Astrocyte (in vitro differentiated cells and primary cell): ENCODE measurements at regions not wholly inside any gene's neighbourhood (a gene's known extent, or its start where the extent isn't known, plus 50 kb on each side); places are given as distances from the start of the nearest gene placed in this dataset.
"Not testable (repeated sequence)": the region's sequence is repeated elsewhere in the genome, so short reads cannot be mapped to it uniquely, and the experiment has no call there.

Experiments used
- DNase-seq: peaks from one replicate; pipeline ENCODE4 v3.0.0-alpha.2; 2010; ENCODE audit warnings: low read depth
- FAIRE-seq: peaks from 2 replicates; lab custom pipeline; 2011; peaks lifted over from hg19 to GRCh38; lab: Jason Lieb, UNC
- H2AFZ ChIP-seq: 2 replicates; pipeline ENCODE4 v1.6.0; 2012; ENCODE audit warnings: low read depth, low read length, inconsistent platforms
- H3K27ac ChIP-seq: 2 replicates; pipeline ENCODE4 v1.5.1; 2011; ENCODE audit warnings: low read depth, low read length, inconsistent platforms
- H3K27me3 ChIP-seq: 2 replicates; pipeline ENCODE4 v1.6.0; 2011; ENCODE audit warnings: low read length, inconsistent platforms; ENCODE audit not compliant: insufficient read depth
- H3K36me3 ChIP-seq: 2 replicates; pipeline ENCODE4 v1.5.1; 2011; ENCODE audit warnings: low read length, inconsistent platforms; ENCODE audit not compliant: insufficient read depth
- H3K4me1 ChIP-seq: 2 replicates; pipeline ENCODE4 v1.5.1; 2011; ENCODE audit warnings: low read length, inconsistent platforms; ENCODE audit not compliant: insufficient read depth
- H3K4me2 ChIP-seq: 2 replicates; pipeline ENCODE4 v1.6.0; 2012; ENCODE audit warnings: low read length, inconsistent platforms
- H3K4me3 ChIP-seq: 2 replicates; pipeline ENCODE4 v1.5.1; 2011; ENCODE audit warnings: low read depth, mild to moderate bottlenecking, low read length, inconsistent platforms; ENCODE audit not compliant: insufficient read depth
- H3K79me2 ChIP-seq: 2 replicates; pipeline ENCODE4 v1.6.0; 2012; ENCODE audit warnings: mild to moderate bottlenecking, low read length, inconsistent platforms; ENCODE audit not compliant: insufficient read depth
- H3K9ac ChIP-seq: 2 replicates; pipeline ENCODE4 v1.6.0; 2012; ENCODE audit warnings: mild to moderate bottlenecking, low read length, inconsistent platforms
- H3K9me3 ChIP-seq: 2 replicates; pipeline ENCODE4 v1.5.1; 2012; ENCODE audit warnings: low read depth, mild to moderate bottlenecking, low read length, inconsistent platforms; ENCODE audit not compliant: insufficient read depth
- H4K20me1 ChIP-seq: 2 replicates; pipeline ENCODE4 v1.6.0; 2012; ENCODE audit warnings: low read length, inconsistent platforms; ENCODE audit not compliant: insufficient read depth
- H3K27ac Mint-ChIP-seq: one replicate; pipeline ENCODE4 v1.8.0; 2021; ENCODE audit warnings: mild to moderate bottlenecking, mixed read lengths; ENCODE audit not compliant: unreplicated experiment
- H3K27me3 Mint-ChIP-seq: one replicate; pipeline ENCODE4 v1.8.0; 2021; ENCODE audit warnings: low read depth, mixed read lengths; ENCODE audit not compliant: unreplicated experiment
- H3K36me3 Mint-ChIP-seq: one replicate; pipeline ENCODE4 v1.8.0; 2021; ENCODE audit warnings: low read depth, mixed read lengths; ENCODE audit not compliant: unreplicated experiment
- H3K4me1 Mint-ChIP-seq: one replicate; pipeline ENCODE4 v1.8.0; 2021; ENCODE audit warnings: low read depth, mixed read lengths; ENCODE audit not compliant: unreplicated experiment
- H3K4me3 Mint-ChIP-seq: one replicate; pipeline ENCODE4 v1.8.0; 2021; ENCODE audit warnings: mild to moderate bottlenecking, moderate library complexity, mixed read lengths; ENCODE audit not compliant: unreplicated experiment
- H3K9me3 Mint-ChIP-seq: one replicate; pipeline ENCODE4 v1.8.0; 2021; ENCODE audit warnings: mild to moderate bottlenecking, mixed read lengths; ENCODE audit not compliant: unreplicated experiment
- CTCF ChIP-seq: IDR thresholded peaks from 2 replicates; pipeline ENCODE4 v1.5.1; 2011; ENCODE audit warnings: low read depth, mild to moderate bottlenecking, inconsistent platforms, low read length, moderate library complexity; ENCODE audit not compliant: insufficient read depth
- EZH2 ChIP-seq: IDR thresholded peaks from 2 replicates; pipeline ENCODE4 v1.6.1; 2012; ENCODE audit warnings: mild to moderate bottlenecking, low read length, inconsistent platforms; ENCODE audit not compliant: insufficient read depth

- H3K27ac Mint-ChIP-seq, result no peak overlapping the region
- Histone ChIP-seq H3K9ac (no peak overlapping the region), H3K27ac (no peak overlapping the region), H3K79me2 (no peaks in the 10 kb centered on the region), H3K9me3 (peaks cover 3% of the 10 kb centered on the region), H3K4me1 (no peaks in the 10 kb centered on the region), H3K27me3 (no peaks in the 10 kb centered on the region), H3K36me3 (no peaks in the 10 kb centered on the region), H2AFZ (no peak overlapping the region), H3K4me3 (no peak overlapping the region), H4K20me1 (no peaks in the 10 kb centered on the region), H3K4me2 (no peak overlapping the region)
- no peak for TF ChIP-seq CTCF
- TF ChIP-seq EZH2, result no peak
- no peak overlapping the region for H3K4me3 Mint-ChIP-seq
- peaks cover 6% of the 10 kb centered on the region for H3K27me3 Mint-ChIP-seq
- peaks cover 3% of the 10 kb centered on the region for H3K4me1 Mint-ChIP-seq
- H3K9me3 Mint-ChIP-seq, result peaks cover 10% of the 10 kb centered on the region
- FAIRE-seq (no peak), DNase-seq (no peak)
- H3K36me3 Mint-ChIP-seq, result peaks cover 3% of the 10 kb centered on the region
Observed at GRCh38 chr21:35801391-35801790, 258.9 kb downstream of the SETD4 start.

DNA sequence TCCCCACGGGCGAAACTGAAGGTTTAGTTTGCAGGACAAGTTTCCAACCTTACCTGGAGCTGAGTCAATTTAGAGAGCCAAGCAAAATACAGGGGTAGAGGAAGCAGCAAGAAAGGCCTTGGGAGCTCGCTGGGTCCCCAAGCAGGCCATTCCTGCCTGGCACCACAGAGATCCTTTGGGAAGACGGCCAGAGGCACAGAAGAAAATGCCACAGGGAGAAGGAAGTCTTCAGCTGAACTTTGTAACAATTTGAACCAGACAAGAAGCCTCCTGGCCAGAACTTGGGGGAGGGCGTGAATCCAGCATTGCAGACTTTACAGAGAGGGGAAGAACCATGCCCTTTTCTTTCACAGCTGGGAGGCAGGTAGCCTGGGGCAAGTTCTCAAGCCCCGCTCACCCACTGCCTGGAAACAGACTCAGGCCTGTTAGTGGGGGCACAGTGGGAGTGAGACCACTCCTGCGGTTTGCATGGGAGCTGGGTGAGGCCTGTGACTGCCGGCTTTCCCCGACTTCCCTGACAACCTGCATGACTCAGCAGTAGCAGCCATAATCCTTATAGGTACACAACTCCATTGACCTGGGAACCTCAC, 259.4 kb downstream of the SETD4 start:
- DNase-seq, H3K36me3 Mint-ChIP-seq, H3K9ac ChIP-seq, H3K27ac ChIP-seq, H3K4me1 ChIP-seq, H3K36me3 ChIP-seq, FAIRE-seq, H3K27me3 Mint-ChIP-seq, H3K27ac Mint-ChIP-seq, H2AFZ ChIP-seq, H3K4me2 ChIP-seq, H3K9me3 ChIP-seq, H3K4me1 Mint-ChIP-seq, H3K27me3 ChIP-seq, H3K4me3 Mint-ChIP-seq, H3K4me3 ChIP-seq, H4K20me1 ChIP-seq, H3K79me2 ChIP-seq: not testable (repeated sequence)
- peaks cover 10% of the 10 kb centered on the region for H3K9me3 Mint-ChIP-seq

DNA sequence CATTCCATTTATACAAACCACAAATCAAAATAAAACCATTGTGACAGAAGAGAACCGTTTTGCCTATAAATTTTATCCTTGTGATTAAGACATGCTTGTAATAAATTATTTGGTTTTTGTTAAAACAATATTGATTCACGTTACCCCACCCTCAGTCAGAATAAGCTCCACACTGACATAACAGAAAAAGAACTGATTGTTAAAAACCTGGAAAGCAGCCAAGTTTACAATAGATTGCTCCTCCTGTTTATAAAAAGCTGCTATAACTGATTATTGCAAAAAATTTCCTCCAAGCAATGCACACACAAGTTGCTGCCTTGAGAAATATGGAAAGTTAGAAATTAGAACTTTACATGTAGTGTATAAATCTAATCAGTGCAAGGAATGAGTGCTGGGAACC, 263.5 kb downstream of the SETD4 start:
- no peaks in the 10 kb centered on the region for H3K4me1 ChIP-seq
- H3K79me2 ChIP-seq, result no peaks in the 10 kb centered on the region
- H4K20me1 ChIP-seq, result no peaks in the 10 kb centered on the region
- Mint-ChIP-seq H3K27ac (no peak overlapping the region), H3K4me3 (no peak overlapping the region), H3K27me3 (peaks cover 2% of the 10 kb centered on the region), H3K9me3 (peaks cover 4% of the 10 kb centered on the region), H3K4me1 (peaks cover 3% of the 10 kb centered on the region), H3K36me3 (peaks cover 3% of the 10 kb centered on the region)
- FAIRE-seq, result no peak
- no peak overlapping the region for H2AFZ ChIP-seq
- peaks cover 3% of the 10 kb centered on the region for H3K27me3 ChIP-seq
- no peak overlapping the region for H3K4me3 ChIP-seq
- no peak overlapping the region for H3K9ac ChIP-seq
- H3K4me2 ChIP-seq, result no peak overlapping the region
- no peaks in the 10 kb centered on the region for H3K36me3 ChIP-seq
- no peak overlapping the region for H3K27ac ChIP-seq
- TF ChIP-seq EZH2 (no peak), CTCF (no peak)
- no peak for DNase-seq
- peaks cover 3% of the 10 kb centered on the region for H3K9me3 ChIP-seq

DNA sequence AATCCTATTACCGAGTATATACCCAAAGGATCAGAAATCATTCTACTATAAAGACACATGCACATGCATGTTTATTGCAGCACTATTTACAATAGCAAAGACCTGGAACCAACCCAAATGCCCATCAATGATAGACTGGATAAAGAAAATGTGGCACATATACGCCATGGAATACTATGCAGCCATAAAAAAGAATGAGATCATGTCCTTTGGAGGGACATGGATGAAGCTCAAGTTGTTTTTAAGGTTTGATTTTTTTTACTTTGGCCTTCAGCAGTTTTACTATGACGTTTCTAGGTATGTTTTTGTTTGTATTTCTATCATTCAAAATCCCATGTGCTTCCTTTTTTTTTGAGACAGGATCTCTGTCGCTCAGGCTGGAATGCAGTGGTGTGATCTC, 265.8 kb downstream of the SETD4 start:
- H3K27ac Mint-ChIP-seq, H3K9ac ChIP-seq, FAIRE-seq, H3K4me3 ChIP-seq, H3K36me3 ChIP-seq, H3K36me3 Mint-ChIP-seq, H2AFZ ChIP-seq, DNase-seq, H3K27me3 ChIP-seq, H3K4me3 Mint-ChIP-seq, H3K79me2 ChIP-seq, H3K9me3 Mint-ChIP-seq, H3K27ac ChIP-seq, H3K4me1 ChIP-seq, H4K20me1 ChIP-seq, H3K4me2 ChIP-seq, H3K4me1 Mint-ChIP-seq, H3K9me3 ChIP-seq, H3K27me3 Mint-ChIP-seq: not testable (repeated sequence)
